ENCODE measurements at regions not wholly inside any gene's neighbourhood (a gene's known extent, or its start where the extent isn't known, plus 50 kb on each side); places are given as distances from the start of the nearest gene placed in this dataset.
"Not testable (repeated sequence)": the region's sequence is repeated elsewhere in the genome, so short reads cannot be mapped to it uniquely, and the experiment has no call there.

GRCh38 chr2:105537466-105537865 is 138.6 kb upstream of the FHL2 start:
- H3K4me3 ChIP-seq (ENCODE audit: low read depth, low read length) = no peak overlapping the region
- DNase-seq (ENCODE audit: low read depth) = no peak
- no peak for TF ChIP-seq CTCF (IDR thresholded peaks at IDR 0.05; ENCODE audit: low read depth, low read length)
- TF ChIP-seq MYC (IDR thresholded peaks at IDR 0.05; ENCODE audit: low read depth, low read length) = no peak
- no peak for TF ChIP-seq POLR2A (IDR thresholded peaks at IDR 0.05; ENCODE audit: extremely low read depth, insufficient read length)
- TF ChIP-seq, protein P1, sequence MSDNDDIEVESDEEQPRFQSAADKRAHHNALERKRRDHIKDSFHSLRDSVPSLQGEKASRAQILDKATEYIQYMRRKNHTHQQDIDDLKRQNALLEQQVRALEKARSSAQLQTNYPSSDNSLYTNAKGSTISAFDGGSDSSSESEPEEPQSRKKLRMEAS (IDR thresholded peaks at IDR 0.05; ENCODE audit: low read depth, low read length) = no peak

GRCh38 chr2:105536175-105536574 is 137.3 kb upstream of the FHL2 start:
- TF ChIP-seq, protein P1 (IDR thresholded peaks at IDR 0.05; ENCODE audit: low read depth, low read length) = no peak
- no peak for TF ChIP-seq POLR2A (IDR thresholded peaks at IDR 0.05; ENCODE audit: extremely low read depth, insufficient read length)
- TF ChIP-seq CTCF (IDR thresholded peaks at IDR 0.05; ENCODE audit: low read depth, low read length) = no peak
- no peak for TF ChIP-seq MYC (IDR thresholded peaks at IDR 0.05; ENCODE audit: low read depth, low read length)
- H3K4me3 ChIP-seq (ENCODE audit: low read depth, low read length) = no peak overlapping the region
- DNase-seq (ENCODE audit: low read depth) = no peak

DNA sequence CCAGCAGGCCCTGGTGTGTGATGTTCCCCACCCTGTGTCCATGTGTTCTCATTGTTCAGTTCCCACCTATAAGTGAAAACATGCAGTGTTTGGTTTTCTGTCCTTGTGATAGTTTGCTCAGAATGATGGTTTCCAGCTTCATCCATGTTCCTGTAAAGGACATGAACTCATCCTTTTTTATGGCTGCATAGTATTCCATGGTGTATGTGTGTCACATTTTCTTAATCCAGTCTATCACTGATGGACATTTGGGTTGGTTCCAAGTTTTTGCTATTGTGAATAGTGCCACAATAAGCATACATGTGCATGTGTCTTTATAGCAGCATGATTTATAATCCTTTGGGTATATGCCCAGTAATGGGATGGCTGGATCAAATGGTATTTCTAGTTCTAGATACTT is 130.4 kb upstream of the FHL2 start:
- not testable (repeated sequence) for DNase-seq (ENCODE audit: low read depth); H3K4me3 ChIP-seq (ENCODE audit: low read depth, low read length)

GRCh38 chr2:105526000-105526925 is 127.4 kb upstream of the FHL2 start:
- no peak overlapping the region for H3K4me3 ChIP-seq (ENCODE audit: low read depth, low read length)
- TF ChIP-seq POLR2A (IDR thresholded peaks at IDR 0.05; ENCODE audit: extremely low read depth, insufficient read length) (no peak), CTCF (IDR thresholded peaks at IDR 0.05; ENCODE audit: low read depth, low read length) (no peak), MYC (IDR thresholded peaks at IDR 0.05; ENCODE audit: low read depth, low read length) (no peak)
- TF ChIP-seq, protein P1 (IDR thresholded peaks at IDR 0.05; ENCODE audit: low read depth, low read length) = no peak
- no peak for DNase-seq (ENCODE audit: low read depth)

DNA sequence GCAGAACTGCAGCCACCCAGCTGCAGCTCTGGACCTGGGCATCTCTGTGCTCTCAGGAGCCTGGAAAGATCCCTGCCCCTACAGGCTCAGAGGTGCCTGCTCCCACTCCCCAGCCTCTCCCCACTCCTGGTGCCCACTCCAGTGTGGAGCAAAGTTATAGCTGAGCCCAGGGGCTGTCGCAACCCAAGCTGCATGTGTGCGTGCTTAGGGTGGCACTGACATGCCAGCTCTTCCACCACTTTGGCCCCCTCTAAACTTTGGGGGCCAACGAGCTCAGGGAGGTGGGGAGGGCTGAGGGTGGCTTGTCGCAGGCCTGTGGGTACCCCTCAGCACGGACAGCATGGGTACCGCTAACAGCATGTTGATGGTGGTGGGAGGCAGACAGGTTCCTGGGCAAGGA is 126.3 kb upstream of the FHL2 start:
- TF ChIP-seq CTCF (IDR thresholded peaks at IDR 0.05; ENCODE audit: low read depth, low read length) (no peak), POLR2A (IDR thresholded peaks at IDR 0.05; ENCODE audit: extremely low read depth, insufficient read length) (no peak), MYC (IDR thresholded peaks at IDR 0.05; ENCODE audit: low read depth, low read length) (no peak)
- TF ChIP-seq, protein P1 (IDR thresholded peaks at IDR 0.05; ENCODE audit: low read depth, low read length) = no peak
- no peak overlapping the region for H3K4me3 ChIP-seq (ENCODE audit: low read depth, low read length)
- DNase-seq (ENCODE audit: low read depth) = no peak

DNA sequence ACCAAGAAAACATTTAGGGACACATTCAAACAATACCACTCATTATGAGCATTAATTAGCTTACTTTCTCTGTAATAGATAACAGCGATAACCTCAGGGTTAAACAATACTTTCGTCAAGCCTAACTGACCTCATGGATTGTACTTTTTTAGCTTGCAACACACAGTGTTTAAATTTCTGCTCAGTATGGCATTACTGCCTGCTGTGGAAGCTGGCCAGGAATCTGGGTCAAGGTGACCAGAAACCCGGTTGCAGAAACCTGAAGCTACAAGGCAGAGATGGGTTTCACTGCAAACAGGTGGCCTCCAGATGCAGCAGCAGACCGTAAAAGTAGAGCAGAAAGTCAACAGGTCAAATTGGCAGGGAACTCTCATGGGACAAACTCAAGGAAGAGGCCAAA is 123.8 kb upstream of the FHL2 start:
- TF ChIP-seq POLR2A (IDR thresholded peaks at IDR 0.05; ENCODE audit: extremely low read depth, insufficient read length) (no peak), CTCF (IDR thresholded peaks at IDR 0.05; ENCODE audit: low read depth, low read length) (no peak), MYC (IDR thresholded peaks at IDR 0.05; ENCODE audit: low read depth, low read length) (no peak)
- TF ChIP-seq, protein P1 (IDR thresholded peaks at IDR 0.05; ENCODE audit: low read depth, low read length) = no peak
- DNase-seq (ENCODE audit: low read depth) = no peak
- no peak overlapping the region for H3K4me3 ChIP-seq (ENCODE audit: low read depth, low read length)

Measured in NB4 (cell line).